Loucy (cell line): ENCODE measurements at regions not wholly inside any gene's neighbourhood (a gene's known extent, or its start where the extent isn't known, plus 50 kb on each side); places are given as distances from the start of the nearest gene placed in this dataset.
"Not testable (repeated sequence)": the region's sequence is repeated elsewhere in the genome, so short reads cannot be mapped to it uniquely, and the experiment has no call there.

Experiments
- H2AFZ ChIP-seq: fragments of 200-600 bp; sonication (generic); 2 replicates; pipeline ENCODE4 v1.6.0; 2016; ENCODE audit warnings: antibody characterized with exemption, mild to moderate bottlenecking, low read length, moderate library complexity
- H3F3A ChIP-seq: fragments of 200-600 bp; 2 replicates; pipeline ENCODE4 v1.6.0; 2016; ENCODE audit warnings: antibody characterized with exemption, low read depth, mild to moderate bottlenecking
- H3K27me3 ChIP-seq: fragments of 200-600 bp; sonication (generic); 2 replicates; pipeline ENCODE4 v1.6.1; 2014; ENCODE audit warnings: low read length, mild to moderate bottlenecking; ENCODE audit not compliant: insufficient read depth, poor library complexity, severe bottlenecking
- H3K36me3 ChIP-seq: fragments of 200-600 bp; sonication (generic); 2 replicates; pipeline ENCODE4 v1.6.1; 2016; ENCODE audit warnings: low read length; ENCODE audit not compliant: insufficient read depth
- H3K4me1 ChIP-seq: fragments of 200-600 bp; sonication (generic); 2 replicates; pipeline ENCODE4 v1.5.1; 2014; ENCODE audit warnings: low read length, mild to moderate bottlenecking; ENCODE audit not compliant: insufficient read depth, poor library complexity, severe bottlenecking
- H3K4me2 ChIP-seq: fragments of 200-600 bp; sonication (generic); 2 replicates; pipeline ENCODE4 v1.6.0; 2014; ENCODE audit warnings: antibody characterized with exemption, low read length, low read depth, mild to moderate bottlenecking; ENCODE audit not compliant: poor library complexity, severe bottlenecking
- H3K4me3 ChIP-seq: fragments of 200-600 bp; sonication (generic); 2 replicates; pipeline ENCODE4 v1.5.1; 2014; ENCODE audit warnings: low read length, mild to moderate bottlenecking, mixed read lengths; ENCODE audit not compliant: poor library complexity, severe bottlenecking
- H3K79me2 ChIP-seq: fragments of 200-600 bp; sonication (generic); 2 replicates; pipeline ENCODE4 v1.6.1; 2014; ENCODE audit warnings: low read length; ENCODE audit not compliant: insufficient read depth
- H3K9ac ChIP-seq: fragments of 200-600 bp; sonication (generic); 2 replicates; pipeline ENCODE4 v1.6.0; 2014; ENCODE audit warnings: mild to moderate bottlenecking, low read depth, low read length, moderate library complexity; ENCODE audit not compliant: poor library complexity, severe bottlenecking
- H3K9me2 ChIP-seq: fragments of 200-600 bp; sonication (generic); replicated peaks from 2 replicates; pipeline ENCODE4 v1.6.1; 2016; ENCODE audit warnings: low read depth, low read length, mixed read lengths
- H3K9me3 ChIP-seq: fragments of 200-600 bp; sonication (generic); 2 replicates; pipeline ENCODE4 v1.6.1; 2014; ENCODE audit warnings: mild to moderate bottlenecking, antibody characterized with exemption, low read length, low read depth; ENCODE audit not compliant: insufficient read depth
- H4K20me1 ChIP-seq: fragments of 200-600 bp; sonication (generic); 2 replicates; pipeline ENCODE4 v1.6.0; 2014; ENCODE audit warnings: antibody characterized with exemption, low read length, mild to moderate bottlenecking; ENCODE audit not compliant: insufficient read depth, poor library complexity, severe bottlenecking
- CTCF ChIP-seq: fragments of 200-600 bp; sonication (generic); conservative IDR thresholded peaks from 2 replicates; pipeline ENCODE4 v1.5.1; 2014; ENCODE audit warnings: mild to moderate bottlenecking, antibody characterized with exemption, low read length
- EZH2phosphoT487 ChIP-seq: fragments of 200-600 bp; IDR thresholded peaks from 2 replicates; pipeline ENCODE4 v1.6.1; 2018; ENCODE audit warnings: antibody characterized with exemption, mild to moderate bottlenecking, moderate library complexity, borderline replicate concordance

DNA sequence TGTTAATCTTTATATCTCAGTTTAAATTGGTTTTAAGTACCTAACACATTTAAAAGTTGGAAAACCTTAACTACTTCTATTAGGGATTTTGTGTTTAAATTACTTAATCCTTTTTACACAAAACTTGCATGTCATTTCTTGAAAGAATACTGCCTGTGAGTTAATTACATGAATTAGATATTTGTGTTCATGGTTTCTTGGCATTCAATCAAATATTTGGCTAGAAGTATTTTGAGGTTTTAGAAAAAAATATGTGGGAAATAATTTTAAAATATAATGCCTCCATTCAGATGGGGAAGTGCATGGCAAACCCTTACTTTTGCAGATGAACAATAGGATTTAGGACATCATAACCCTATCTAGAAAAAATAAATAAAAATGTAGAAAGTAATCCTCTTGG, 186.5 kb upstream of the SEMA3E start:
- Histone ChIP-seq H2AFZ (no peak overlapping the region), H3K4me1 (no peaks in the 10 kb centered on the region), H3K4me2 (no peak overlapping the region), H3K9me3 (no peaks in the 10 kb centered on the region), H3F3A (no peaks in the 10 kb centered on the region), H3K9me2 (no peaks in the 10 kb centered on the region), H4K20me1 (no peaks in the 10 kb centered on the region), H3K79me2 (no peaks in the 10 kb centered on the region), H3K36me3 (no peaks in the 10 kb centered on the region), H3K9ac (no peak overlapping the region), H3K4me3 (no peak overlapping the region), H3K27me3 (no peaks in the 10 kb centered on the region)
- TF ChIP-seq EZH2phosphoT487: no peak
- TF ChIP-seq CTCF: no peak

DNA sequence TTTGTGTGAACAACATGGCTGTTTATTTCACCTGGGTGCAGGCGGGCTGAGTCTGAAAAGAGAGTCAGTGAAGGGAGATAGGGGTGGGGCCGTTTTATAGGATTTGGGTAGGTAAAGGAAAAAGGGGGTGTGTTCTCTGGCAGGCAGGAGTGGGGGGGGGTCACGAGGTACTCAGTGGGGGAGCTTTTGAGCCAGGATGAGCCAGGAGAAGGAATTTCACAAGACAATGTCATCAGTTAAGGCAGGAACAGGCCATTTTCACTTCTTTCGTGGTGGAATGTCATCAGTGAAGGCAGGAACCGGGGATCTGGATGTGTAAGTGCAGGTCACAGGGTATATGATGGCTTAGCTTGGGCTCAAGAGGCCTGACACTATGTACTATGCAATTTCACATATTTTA, 184.8 kb upstream of the SEMA3E start:
- not testable (repeated sequence) for H2AFZ ChIP-seq, H3K4me1 ChIP-seq, H3K4me3 ChIP-seq, H3K4me2 ChIP-seq, H3K9ac ChIP-seq, H3K27me3 ChIP-seq, H4K20me1 ChIP-seq, H3K79me2 ChIP-seq, H3K9me2 ChIP-seq, H3F3A ChIP-seq, H3K36me3 ChIP-seq, H3K9me3 ChIP-seq

- H3K36me3 ChIP-seq: no peaks in the 10 kb centered on the region
- H4K20me1 ChIP-seq: no peaks in the 10 kb centered on the region
- H3K4me1 ChIP-seq: no peaks in the 10 kb centered on the region
- H3K9me3 ChIP-seq: no peaks in the 10 kb centered on the region
- H3K27me3 ChIP-seq: no peaks in the 10 kb centered on the region
- H3K79me2 ChIP-seq: no peaks in the 10 kb centered on the region
- H3K9ac ChIP-seq: no peak overlapping the region
- no peak overlapping the region for H2AFZ ChIP-seq
- no peak overlapping the region for H3K4me3 ChIP-seq
- H3F3A ChIP-seq: no peaks in the 10 kb centered on the region
- no peak overlapping the region for H3K4me2 ChIP-seq
- H3K9me2 ChIP-seq: no peaks in the 10 kb centered on the region
- TF ChIP-seq CTCF: no peak
- no peak for TF ChIP-seq EZH2phosphoT487
Observed at GRCh38 chr7:83832009-83832408, 183.1 kb upstream of the SEMA3E start.

DNA sequence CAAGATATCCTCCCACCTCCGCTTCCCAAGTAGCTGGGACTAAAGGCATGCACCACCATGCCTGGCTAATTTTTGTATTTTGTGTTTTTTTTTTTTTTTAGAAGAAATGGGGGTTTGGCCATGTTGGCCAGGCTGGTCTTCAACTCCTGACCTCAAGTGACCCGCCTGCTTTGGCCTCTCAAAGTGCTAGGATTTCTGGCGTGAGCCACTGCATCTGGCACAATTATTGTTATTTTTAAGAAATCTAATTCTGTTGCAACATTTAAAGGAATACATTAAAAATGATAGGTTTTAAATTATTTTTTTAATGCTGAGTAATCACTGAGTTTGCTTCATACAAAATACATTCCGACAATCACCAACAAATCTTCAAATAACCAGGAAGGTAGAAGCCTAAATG, 178.1 kb upstream of the SEMA3E start:
- Histone ChIP-seq H3K4me2 (no peak overlapping the region), H3K36me3 (no peaks in the 10 kb centered on the region), H3K9me3 (no peaks in the 10 kb centered on the region), H3F3A (no peaks in the 10 kb centered on the region), H3K9me2 (no peaks in the 10 kb centered on the region), H3K9ac (no peak overlapping the region), H2AFZ (no peak overlapping the region), H3K79me2 (no peaks in the 10 kb centered on the region), H4K20me1 (no peaks in the 10 kb centered on the region), H3K27me3 (no peaks in the 10 kb centered on the region), H3K4me1 (no peaks in the 10 kb centered on the region), H3K4me3 (no peak overlapping the region)
- no peak for TF ChIP-seq EZH2phosphoT487
- no peak for TF ChIP-seq CTCF
